ENCODE measurements at regions not wholly inside any gene's neighbourhood (a gene's known extent, or its start where the extent isn't known, plus 50 kb on each side); places are given as distances from the start of the nearest gene placed in this dataset.
A peak's percentile ranks its signal among the peaks of the same experiment; 100 is the strongest.

GRCh38 chr5:159385536-159385935 lies 55.2 kb upstream of the IL12B start:
- no peak for DNase-seq

- DNase-seq, result no peak
Measured at GRCh38 chr5:159386028-159386711, 55.9 kb upstream of the IL12B start.

- DNase-seq, result no peak
Measured at GRCh38 chr5:159392871-159393270, 62.6 kb upstream of the IL12B start.

GRCh38 chr5:159393854-159394274 lies 63.6 kb upstream of the IL12B start:
- no peak for DNase-seq

- no peak for DNase-seq
Measured at GRCh38 chr5:159395202-159395601, 64.9 kb upstream of the IL12B start.

GRCh38 chr5:159398936-159399335 lies 68.6 kb upstream of the IL12B start:
- DNase-seq, result no peak

GRCh38 chr5:159400476-159400875 lies 70.2 kb upstream of the IL12B start:
- DNase-seq, result no peak

GRCh38 chr5:159402311-159402710 lies 72.0 kb upstream of the IL12B start:
- DNase-seq, result no peak

GRCh38 chr5:159402856-159403255 lies 72.6 kb upstream of the IL12B start:
- no peak for DNase-seq

- DNase-seq, result peak; percentile 5
Measured at GRCh38 chr5:159403906-159404681, 73.8 kb upstream of the IL12B start.

- no peak for DNase-seq
Measured at GRCh38 chr5:159405611-159406031, 75.3 kb upstream of the IL12B start.

- no peak for DNase-seq
Measured at GRCh38 chr5:159406571-159406970, 76.3 kb upstream of the IL12B start.

- no peak for DNase-seq
Measured at GRCh38 chr5:159409801-159410200, 79.5 kb upstream of the IL12B start.

- no peak for DNase-seq
Measured at GRCh38 chr5:159410480-159410879, 80.2 kb upstream of the IL12B start.

GRCh38 chr5:159411115-159411514 lies 80.8 kb upstream of the IL12B start:
- no peak for DNase-seq

- DNase-seq, result no peak
Measured at GRCh38 chr5:159412284-159413046, 82.2 kb upstream of the IL12B start.

GRCh38 chr5:159414021-159414420 lies 83.7 kb upstream of the IL12B start:
- no peak for DNase-seq

GRCh38 chr5:159415301-159415937 lies 85.1 kb upstream of the IL12B start:
- DNase-seq, result no peak

- no peak for DNase-seq
Measured at GRCh38 chr5:159416438-159416837, 86.2 kb upstream of the IL12B start.

GRCh38 chr5:159417170-159417569 lies 86.9 kb upstream of the IL12B start:
- no peak for DNase-seq

GRCh38 chr5:159419576-159419975 lies 89.3 kb upstream of the IL12B start:
- no peak for DNase-seq

GRCh38 chr5:159420940-159421339 lies 90.7 kb upstream of the IL12B start:
- DNase-seq, result no peak

GRCh38 chr5:159422361-159422760 lies 92.1 kb upstream of the IL12B start:
- DNase-seq, result no peak

Measured in NCI-H1694 (cell line).